HG03558 (cell line): ENCODE measurements at regions not wholly inside any gene's neighbourhood (a gene's known extent, or its start where the extent isn't known, plus 50 kb on each side); places are given as distances from the start of the nearest gene placed in this dataset.
"Not testable (repeated sequence)": the region's sequence is repeated elsewhere in the genome, so short reads cannot be mapped to it uniquely, and the experiment has no call there.

Experiments
- ATAC-seq: cut with Tn5 transposase; IDR thresholded peaks from one replicate; pipeline ENCODE4 v1.9.1; 2021; ENCODE audit warnings: moderate number of reproducible peaks; ENCODE audit not compliant: unreplicated experiment; ENCODE audit errors: extremely low read depth

GRCh38 chr18:60067426-60068210 lies 167.8 kb downstream of the PMAIP1 start:
- ATAC-seq = no peak

DNA sequence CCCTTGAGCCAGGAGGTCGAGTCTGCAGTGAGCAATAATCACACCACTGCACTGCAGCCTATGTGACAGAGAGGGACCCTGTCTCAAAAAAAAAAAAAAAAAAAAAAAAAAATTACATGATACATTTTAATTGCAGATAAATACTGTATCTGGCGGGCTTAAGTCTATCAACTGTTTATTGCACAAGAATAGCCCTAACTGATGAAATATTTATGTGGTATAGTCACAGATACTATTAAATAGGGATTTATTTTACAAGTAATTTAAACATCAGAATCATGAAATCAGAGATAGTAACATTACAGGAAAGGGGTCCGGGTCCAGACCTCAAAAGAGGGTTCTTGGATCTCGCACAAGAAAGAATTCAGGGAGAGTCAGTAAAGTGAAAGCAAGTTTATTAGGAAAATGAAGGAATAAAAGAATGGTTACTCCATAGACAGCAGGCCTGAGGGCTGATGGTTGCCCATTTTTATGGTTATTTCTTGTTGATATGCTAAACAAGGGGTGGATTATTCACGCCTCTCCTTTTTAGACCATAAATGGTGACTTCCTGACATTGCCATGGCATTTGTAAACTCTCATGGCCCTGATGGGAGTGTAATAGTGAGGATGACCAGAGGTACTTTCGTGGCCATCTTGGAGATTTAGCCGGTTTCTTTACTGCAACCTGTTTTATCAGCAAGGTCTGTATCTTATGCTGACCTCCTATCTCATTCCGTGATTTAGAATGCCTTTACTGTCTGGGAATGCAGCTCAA lies 166.6 kb downstream of the PMAIP1 start:
- no peak for ATAC-seq

GRCh38 chr18:60064271-60064670 lies 164.5 kb downstream of the PMAIP1 start:
- no peak for ATAC-seq

GRCh38 chr18:60062831-60063230 lies 163.0 kb downstream of the PMAIP1 start:
- ATAC-seq = not testable (repeated sequence)

DNA sequence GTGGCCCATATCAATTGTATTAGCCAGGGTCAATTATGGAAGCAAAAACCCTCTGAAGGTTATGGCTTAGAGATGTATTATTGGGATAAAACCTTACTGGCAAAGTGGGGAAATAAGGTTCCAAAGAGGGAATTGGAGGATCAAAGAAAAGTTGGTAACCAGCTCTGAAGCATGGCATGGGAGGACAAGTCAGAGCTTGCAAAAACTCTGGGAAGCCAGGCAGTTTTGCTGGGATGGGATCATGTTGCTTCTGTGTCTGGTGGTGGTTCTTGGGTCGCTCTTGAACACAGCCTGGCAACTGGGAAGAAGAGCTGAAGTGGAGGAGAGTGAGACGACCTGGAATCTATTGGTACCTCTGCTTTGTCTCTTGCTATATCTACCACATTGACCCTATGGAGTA lies 162.6 kb downstream of the PMAIP1 start:
- no peak for ATAC-seq

- ATAC-seq = no peak
These were observed 160.8 kb downstream of the PMAIP1 start for GRCh38 chr18:60060578-60060977.

GRCh38 chr18:60060026-60060425 lies 160.2 kb downstream of the PMAIP1 start:
- no peak for ATAC-seq

GRCh38 chr18:60059216-60059615 lies 159.4 kb downstream of the PMAIP1 start:
- ATAC-seq = no peak

DNA sequence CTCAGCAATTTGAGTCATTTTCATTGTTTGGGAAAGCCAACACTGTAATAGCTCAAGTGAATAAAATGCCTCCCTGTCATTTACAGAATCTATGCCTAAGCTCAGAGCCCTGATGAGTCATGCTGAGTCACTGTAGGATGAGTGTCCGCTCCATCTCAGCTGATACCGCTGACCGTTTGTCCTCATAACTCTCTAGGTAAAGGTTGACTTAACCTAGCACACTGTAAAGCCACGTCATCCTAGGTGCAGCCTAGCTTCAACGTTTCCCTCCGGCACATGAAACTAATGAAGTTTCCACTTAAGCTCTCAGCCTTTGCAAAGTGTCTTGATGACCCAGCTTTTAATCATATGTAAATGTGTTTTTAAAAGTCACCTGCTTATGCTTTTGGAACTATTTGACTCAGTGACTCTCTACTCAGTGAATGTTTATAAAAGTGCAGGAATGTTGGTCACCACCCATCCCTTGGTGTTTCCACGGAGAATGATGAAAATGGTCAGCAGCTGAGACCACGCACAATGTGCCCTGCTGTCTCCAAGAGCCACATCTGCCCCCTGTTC lies 154.0 kb downstream of the PMAIP1 start:
- no peak for ATAC-seq

DNA sequence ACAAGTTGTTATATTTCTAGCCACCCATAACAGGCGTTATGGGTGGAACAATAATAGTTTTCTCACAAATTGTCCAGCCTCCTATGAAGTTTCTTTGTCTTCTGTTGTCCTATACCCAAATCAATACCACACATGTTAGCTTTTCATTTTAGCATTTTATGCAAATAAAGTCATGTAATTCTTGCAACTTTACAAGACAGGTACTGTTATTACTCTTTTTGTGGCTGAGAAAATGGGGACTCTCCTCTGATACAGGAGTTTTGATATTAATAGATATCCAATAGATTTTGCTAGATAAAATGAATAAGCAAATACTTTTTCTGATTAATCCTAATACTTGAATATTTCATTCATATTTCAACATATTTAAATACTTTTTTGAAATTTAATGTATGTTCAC lies 151.0 kb downstream of the PMAIP1 start:
- ATAC-seq = no peak

DNA sequence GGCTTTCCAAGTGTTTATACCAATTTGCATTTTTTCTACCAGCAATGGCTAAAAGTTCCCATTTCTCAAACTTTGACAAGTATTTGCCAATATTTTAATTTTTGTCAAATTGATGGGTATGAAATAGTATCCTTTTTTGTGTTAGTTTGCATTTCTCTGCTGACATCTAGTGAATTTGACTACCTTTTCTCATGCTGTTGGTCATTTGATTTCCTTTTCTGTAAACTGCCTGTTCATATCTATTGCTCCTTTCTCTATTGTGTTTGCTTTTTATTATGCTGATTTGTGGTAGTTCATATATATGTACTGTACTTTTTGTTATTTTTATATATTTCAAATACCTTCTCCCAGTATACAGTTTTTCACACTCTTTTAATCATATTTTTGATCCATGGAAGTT lies 149.4 kb downstream of the PMAIP1 start:
- no peak for ATAC-seq

DNA sequence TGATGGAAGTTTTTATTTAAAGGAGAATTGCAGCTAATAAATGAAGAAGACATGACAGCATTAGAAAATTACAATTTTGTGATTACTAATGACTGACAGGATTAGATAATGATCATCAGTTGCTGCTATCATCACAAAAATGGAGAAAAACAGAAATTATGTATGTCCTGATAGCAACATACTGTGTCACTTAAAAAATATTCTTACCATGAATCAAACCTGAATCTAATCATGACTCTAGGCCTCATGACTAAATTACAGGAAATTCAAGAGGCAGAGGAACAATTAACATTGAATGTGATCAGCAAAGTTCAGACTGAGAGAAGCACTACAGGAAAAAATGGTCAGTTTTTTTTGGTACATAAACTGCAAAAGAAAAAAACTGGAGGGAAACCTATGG lies 147.8 kb downstream of the PMAIP1 start:
- ATAC-seq = no peak

DNA sequence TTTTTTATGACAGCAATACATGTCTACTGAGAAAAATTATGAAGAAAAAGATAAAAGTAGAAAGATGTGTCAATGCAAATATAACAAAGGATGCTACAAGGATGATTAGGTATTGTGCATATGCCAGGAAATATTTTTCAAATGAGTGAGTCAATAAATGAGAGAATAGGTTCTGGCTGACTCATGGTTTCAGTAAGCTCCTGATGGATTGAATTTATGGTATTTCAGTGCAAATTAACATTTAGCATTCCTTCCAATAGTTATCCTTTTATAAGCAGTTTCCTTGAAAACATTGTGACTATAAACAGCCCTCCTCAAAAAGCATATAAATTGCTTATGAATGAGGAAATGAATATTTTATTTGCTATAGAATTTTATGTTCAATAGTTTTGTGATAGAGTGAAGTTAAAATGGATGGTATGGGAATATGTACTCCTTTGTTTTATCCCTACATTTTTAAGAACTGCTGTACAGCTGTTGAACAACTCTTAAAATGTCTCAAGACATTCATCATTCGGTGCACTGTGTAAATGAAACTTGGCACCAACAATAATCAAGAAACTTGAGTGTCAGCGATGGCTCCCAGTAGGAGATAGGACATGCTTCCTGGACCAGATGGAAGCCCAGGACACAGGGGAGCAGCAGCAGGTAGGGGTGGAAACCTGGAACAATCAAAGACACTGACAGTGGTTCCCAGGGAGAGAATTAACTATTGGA lies 144.7 kb downstream of the PMAIP1 start:
- ATAC-seq = no peak

GRCh38 chr18:60040971-60041370 lies 141.2 kb downstream of the PMAIP1 start:
- no peak for ATAC-seq

GRCh38 chr18:60038731-60039130 lies 138.9 kb downstream of the PMAIP1 start:
- no peak for ATAC-seq

GRCh38 chr18:60027397-60027796 lies 127.6 kb downstream of the PMAIP1 start:
- ATAC-seq = no peak

DNA sequence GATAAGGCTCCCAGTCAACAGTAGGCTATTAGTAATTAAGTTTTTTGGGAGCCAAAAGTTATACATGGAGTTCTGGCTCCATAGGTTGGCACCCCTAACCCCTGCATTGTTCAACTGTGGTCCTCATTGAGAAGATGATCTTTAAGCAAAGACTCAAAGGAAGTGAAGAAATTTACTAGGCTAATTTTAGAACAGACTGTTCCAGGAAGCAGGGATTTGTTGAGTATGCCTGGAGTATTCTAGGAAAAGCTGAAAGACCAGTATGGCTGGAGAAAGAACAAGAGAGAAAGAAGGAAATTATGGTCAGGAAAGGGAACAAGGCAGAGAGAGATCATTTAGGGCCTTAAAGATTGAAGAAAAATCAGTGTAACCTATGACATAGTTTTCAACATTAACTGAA lies 125.1 kb downstream of the PMAIP1 start:
- ATAC-seq = no peak

DNA sequence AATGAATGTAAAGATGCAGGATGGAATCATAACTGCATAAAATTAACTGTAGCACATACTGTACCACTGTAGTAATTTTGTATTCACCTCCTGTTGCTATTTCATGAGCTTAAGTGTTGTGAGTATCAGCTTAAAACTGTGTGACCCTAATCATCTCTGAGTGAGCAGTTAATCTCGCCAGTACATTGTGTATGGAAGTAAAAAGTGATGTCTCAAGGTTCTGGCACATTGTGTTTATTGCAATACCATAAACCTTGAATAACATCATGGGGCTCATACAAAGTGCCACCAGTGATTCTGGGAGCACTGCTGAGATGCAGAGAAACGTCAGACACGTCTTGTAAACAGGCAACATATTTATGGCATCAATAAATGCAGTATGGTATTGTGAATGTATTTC lies 124.5 kb downstream of the PMAIP1 start:
- no peak for ATAC-seq

DNA sequence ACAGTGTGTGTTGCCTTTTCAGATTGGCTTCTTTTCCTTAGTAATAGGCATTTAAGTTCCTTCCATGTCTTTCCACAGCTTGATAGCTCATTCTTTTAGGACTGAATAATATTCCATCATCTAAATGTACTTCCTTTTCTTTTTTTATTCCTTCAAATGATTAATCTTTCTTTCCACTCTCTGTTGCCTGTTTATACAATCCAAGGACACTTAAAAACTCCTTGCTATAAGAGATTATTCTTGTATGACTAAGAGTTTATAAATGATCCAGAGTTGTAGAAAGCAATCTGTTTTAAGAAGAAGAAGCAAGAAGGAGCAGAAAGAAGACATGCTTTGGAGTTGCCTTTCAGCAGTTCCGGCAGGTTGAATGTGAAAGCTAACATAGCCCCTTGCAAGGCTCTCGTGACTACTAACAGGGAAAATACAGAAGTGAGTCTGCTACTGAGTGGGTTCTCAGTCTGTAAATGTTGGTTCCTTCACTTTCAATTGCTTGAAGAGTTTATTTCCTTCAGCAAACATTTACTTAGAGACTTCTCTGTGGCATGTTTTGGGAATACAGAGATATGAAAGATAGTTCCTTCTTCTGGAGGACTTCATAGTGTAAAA lies 123.0 kb downstream of the PMAIP1 start:
- ATAC-seq = no peak

DNA sequence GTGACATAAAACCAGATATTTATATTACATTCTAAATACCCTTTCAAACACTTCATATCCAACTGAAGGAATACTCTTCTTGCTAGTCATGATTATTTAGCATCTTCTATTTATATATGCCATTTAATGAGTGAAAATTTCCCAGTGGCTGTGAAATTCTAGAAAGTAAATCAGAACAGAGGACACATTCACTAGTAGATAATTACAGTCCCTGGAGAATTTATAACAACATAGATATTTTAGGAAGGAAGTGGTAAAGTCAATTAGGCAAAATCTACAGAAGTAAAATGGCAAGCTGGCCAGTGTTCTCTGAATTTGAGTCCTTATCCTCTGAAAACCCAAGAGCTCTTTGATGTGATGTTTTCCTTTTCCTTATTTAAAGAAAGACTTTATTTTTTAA lies 121.8 kb downstream of the PMAIP1 start:
- no peak for ATAC-seq
